Kidney tubule cell (primary cell): ENCODE measurements at regions not wholly inside any gene's neighbourhood (a gene's known extent, or its start where the extent isn't known, plus 50 kb on each side); places are given as distances from the start of the nearest gene placed in this dataset.
"Not testable (repeated sequence)": the region's sequence is repeated elsewhere in the genome, so short reads cannot be mapped to it uniquely, and the experiment has no call there.

Experiments used
- DNase-seq: peaks from one replicate; pipeline ENCODE4 v3.0.0-alpha.2; 2018; ENCODE audit warnings: low spot score

- no peak for DNase-seq
Measured at GRCh38 chr1:188620236-188620635, 1791.5 kb downstream of the PLA2G4A start.

GRCh38 chr1:188641566-188642211 lies 1812.9 kb downstream of the PLA2G4A start:
- no peak for DNase-seq

- DNase-seq = no peak
Measured at GRCh38 chr1:188642704-188643103, 1814.0 kb downstream of the PLA2G4A start.

GRCh38 chr1:188652678-188653077 lies 1823.9 kb downstream of the PLA2G4A start:
- peak; percentile 2 for DNase-seq

- not testable (repeated sequence) for DNase-seq
Measured at GRCh38 chr1:188655966-188656365, 1821.7 kb downstream of the BRINP3 start.

GRCh38 chr1:188660572-188660971 lies 1817.1 kb downstream of the BRINP3 start:
- no peak for DNase-seq

- no peak for DNase-seq
Measured at GRCh38 chr1:188665477-188665876, 1812.2 kb downstream of the BRINP3 start.

GRCh38 chr1:188668083-188668482 lies 1809.6 kb downstream of the BRINP3 start:
- DNase-seq = no peak

- peak; percentile 2 for DNase-seq
Measured at GRCh38 chr1:188669728-188670382, 1807.8 kb downstream of the BRINP3 start.

GRCh38 chr1:188670837-188671236 lies 1806.8 kb downstream of the BRINP3 start:
- DNase-seq = peak; percentile 62

GRCh38 chr1:188672153-188672552 lies 1805.5 kb downstream of the BRINP3 start:
- no peak for DNase-seq

- no peak for DNase-seq
Measured at GRCh38 chr1:188689542-188689941, 1788.1 kb downstream of the BRINP3 start.

- DNase-seq = no peak
Measured at GRCh38 chr1:188700116-188700515, 1777.5 kb downstream of the BRINP3 start.

GRCh38 chr1:188706742-188707141 lies 1770.9 kb downstream of the BRINP3 start:
- DNase-seq = peak; percentile 76

- DNase-seq = no peak
Measured at GRCh38 chr1:188708795-188709535, 1768.7 kb downstream of the BRINP3 start.

- DNase-seq = no peak
Measured at GRCh38 chr1:188715566-188715965, 1762.1 kb downstream of the BRINP3 start.

GRCh38 chr1:188719735-188720134 lies 1757.9 kb downstream of the BRINP3 start:
- no peak for DNase-seq

- no peak for DNase-seq
Measured at GRCh38 chr1:188723332-188724020, 1754.2 kb downstream of the BRINP3 start.

GRCh38 chr1:188729039-188729438 lies 1748.6 kb downstream of the BRINP3 start:
- DNase-seq = no peak

GRCh38 chr1:188735567-188735966 lies 1742.1 kb downstream of the BRINP3 start:
- no peak for DNase-seq

GRCh38 chr1:188749275-188749674 lies 1728.4 kb downstream of the BRINP3 start:
- not testable (repeated sequence) for DNase-seq

GRCh38 chr1:188752027-188752426 lies 1725.6 kb downstream of the BRINP3 start:
- DNase-seq = not testable (repeated sequence)
